HuH-7 (cell line): ENCODE measurements at regions not wholly inside any gene's neighbourhood (a gene's known extent, or its start where the extent isn't known, plus 50 kb on each side); places are given as distances from the start of the nearest gene placed in this dataset.
"Not testable (repeated sequence)": the region's sequence is repeated elsewhere in the genome, so short reads cannot be mapped to it uniquely, and the experiment has no call there.

ENCODE experiments used
- DNase-seq: peaks from one replicate; pipeline ENCODE4 v3.0.0; 2011; ENCODE audit warnings: low spot score

GRCh38 chr7:149682038-149682437 is 91.3 kb downstream of the ZNF467 start:
- no peak for DNase-seq

- DNase-seq: no peak
Observed at GRCh38 chr7:149681274-149681673, 92.1 kb downstream of the ZNF467 start.

- DNase-seq: no peak
Observed at GRCh38 chr7:149680331-149681025, 92.9 kb downstream of the ZNF467 start.

GRCh38 chr7:149674728-149675385 is 98.5 kb downstream of the ZNF467 start:
- DNase-seq: not testable (repeated sequence)

- no peak for DNase-seq
Observed at GRCh38 chr7:149673006-149673405, 100.4 kb downstream of the ZNF467 start.

DNA sequence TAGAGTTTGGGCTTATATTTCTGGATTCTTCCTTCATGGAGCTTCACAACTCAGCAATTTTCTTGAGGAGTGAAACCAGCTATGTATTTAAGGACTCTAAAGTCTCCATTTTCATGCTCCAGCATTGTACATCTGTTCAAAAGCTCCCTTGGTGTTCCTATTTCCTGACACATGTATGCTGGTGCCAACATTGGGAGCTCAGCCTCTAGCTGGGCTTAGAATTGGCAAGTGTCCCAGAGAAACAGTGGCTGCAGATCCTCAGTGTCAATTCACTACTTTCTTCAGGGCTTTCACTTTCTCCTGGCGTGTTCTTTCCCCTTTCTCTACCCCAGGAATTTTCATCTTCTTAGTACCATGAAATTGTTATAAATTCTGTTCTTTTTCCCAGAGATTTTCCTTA is 103.1 kb downstream of the ZNF467 start:
- no peak for DNase-seq

GRCh38 chr7:149669121-149669818 is 104.1 kb downstream of the ZNF467 start:
- no peak for DNase-seq

GRCh38 chr7:149666360-149666945 is 106.9 kb downstream of the ZNF467 start:
- no peak for DNase-seq

GRCh38 chr7:149665618-149666017 is 107.8 kb downstream of the ZNF467 start:
- DNase-seq: not testable (repeated sequence)

DNA sequence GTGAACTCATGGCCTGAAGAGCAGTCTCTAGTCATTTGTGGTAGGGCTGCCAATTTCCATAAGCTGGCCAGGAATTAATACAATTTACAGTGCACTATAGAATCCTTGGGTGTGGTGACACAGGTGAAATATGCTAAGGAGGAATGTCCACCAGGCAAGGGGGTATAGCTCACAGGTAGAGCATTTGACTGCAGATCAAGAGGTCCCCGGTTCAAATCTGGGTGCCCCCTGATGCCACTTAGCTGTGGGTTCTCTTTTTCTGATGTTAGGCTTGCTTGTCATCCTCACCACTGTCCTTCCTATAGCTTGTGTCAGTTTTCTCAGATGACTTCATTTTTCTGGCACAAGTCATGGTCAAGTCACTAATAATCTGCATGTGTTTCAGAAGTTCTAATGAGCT is 108.7 kb downstream of the ZNF467 start:
- DNase-seq: no peak

- DNase-seq: no peak
Observed at GRCh38 chr7:149664176-149664575, 109.2 kb downstream of the ZNF467 start.

- peak; percentile 70 for DNase-seq
Observed at GRCh38 chr7:149662591-149663095, 110.7 kb downstream of the ZNF467 start.

DNA sequence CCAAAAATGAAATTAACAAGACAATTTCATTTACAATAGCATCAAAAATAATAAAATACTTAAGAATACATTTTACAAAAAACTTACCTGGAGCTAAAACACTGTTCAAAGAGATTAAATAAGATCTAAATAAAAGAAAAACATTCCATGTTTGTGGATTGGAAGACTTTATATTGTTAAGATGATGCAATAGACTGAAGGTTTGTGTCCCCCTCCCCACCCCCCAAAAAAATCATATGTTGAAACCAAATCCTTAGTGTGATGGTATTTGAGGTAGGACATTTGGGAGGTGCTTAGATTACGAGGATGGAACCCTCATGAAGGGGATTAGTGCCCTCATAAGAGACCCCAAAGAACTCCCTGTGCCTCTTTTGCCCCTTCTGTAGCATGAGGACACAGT is 117.6 kb downstream of the ZNF467 start:
- DNase-seq: no peak

DNA sequence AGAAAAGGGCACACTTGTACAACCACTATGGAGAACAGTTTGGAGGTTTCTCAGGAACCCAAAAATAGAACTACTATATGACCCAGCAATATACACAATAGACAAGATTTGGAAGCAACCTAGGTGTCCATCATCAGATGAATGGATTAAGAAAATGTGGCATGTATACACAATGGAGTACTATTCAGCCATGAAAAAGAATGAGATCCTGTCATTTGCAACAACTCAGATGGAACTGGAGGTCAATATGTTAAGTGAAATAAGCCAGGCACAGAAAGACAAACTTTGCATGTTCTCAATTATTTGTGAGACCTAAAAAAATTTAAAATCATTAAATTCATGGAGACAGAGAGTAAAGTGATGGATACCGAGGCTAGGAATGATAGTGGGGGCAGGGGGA is 118.8 kb downstream of the ZNF467 start:
- DNase-seq: no peak

GRCh38 chr7:149650190-149650589 is 123.2 kb downstream of the ZNF467 start:
- DNase-seq: not testable (repeated sequence)

- no peak for DNase-seq
Observed at GRCh38 chr7:149644754-149645153, 128.6 kb downstream of the ZNF467 start.

DNA sequence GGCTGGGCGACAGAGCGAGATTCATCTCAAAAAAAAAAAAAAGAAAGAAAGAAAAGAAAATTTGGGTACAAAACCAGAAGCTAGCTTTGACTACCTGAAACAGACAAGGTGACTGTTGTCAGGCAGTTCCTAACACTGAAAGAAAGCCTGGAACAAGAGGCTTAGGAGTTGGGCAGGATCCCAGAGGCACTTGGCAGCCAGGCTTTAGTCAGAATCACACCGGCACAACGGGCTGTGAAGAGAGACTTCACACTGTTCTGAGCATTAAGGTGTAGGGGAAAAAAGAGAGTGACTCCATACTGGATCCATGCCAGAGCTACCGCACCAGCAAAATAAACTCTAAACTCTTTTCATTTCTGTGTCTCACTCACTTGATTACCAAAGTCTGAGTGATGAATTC is 130.8 kb downstream of the ZNF467 start:
- DNase-seq: no peak

DNA sequence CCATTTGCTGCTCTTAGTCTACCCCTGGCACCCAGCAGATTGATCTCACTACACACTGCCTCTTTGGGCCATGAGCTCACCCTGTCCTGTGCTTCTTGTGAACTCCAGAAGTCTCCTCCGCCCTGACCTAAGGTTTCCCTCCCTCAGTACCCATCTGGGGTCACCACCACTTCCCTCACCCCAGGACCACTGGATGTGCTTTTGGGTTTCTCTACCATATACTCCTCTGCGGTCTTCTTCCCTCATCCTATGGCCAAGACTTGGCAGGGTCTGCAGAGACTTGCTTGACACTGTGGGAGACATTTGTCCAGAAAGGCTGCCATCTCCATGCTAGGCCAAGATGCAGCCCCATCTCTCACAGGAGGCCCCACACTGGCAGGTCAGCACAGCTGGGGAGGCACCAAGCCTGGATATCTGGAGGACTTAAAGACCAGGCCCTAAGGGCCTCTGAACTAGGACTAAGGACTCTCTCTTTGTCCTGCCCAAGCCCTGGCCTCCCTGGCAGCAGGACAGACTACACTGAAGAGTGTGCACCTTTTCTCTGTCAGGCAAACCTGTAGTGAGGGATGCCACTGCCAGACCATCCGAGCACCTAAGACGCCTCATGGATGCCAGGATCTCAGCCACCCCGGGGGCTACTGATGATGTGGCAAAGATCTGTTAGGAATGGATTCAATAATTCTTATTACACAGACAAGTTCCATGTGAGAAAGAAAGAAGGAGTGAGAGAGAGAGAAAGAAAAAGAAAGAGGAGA is 134.6 kb downstream of the ZNF467 start:
- DNase-seq: no peak

DNA sequence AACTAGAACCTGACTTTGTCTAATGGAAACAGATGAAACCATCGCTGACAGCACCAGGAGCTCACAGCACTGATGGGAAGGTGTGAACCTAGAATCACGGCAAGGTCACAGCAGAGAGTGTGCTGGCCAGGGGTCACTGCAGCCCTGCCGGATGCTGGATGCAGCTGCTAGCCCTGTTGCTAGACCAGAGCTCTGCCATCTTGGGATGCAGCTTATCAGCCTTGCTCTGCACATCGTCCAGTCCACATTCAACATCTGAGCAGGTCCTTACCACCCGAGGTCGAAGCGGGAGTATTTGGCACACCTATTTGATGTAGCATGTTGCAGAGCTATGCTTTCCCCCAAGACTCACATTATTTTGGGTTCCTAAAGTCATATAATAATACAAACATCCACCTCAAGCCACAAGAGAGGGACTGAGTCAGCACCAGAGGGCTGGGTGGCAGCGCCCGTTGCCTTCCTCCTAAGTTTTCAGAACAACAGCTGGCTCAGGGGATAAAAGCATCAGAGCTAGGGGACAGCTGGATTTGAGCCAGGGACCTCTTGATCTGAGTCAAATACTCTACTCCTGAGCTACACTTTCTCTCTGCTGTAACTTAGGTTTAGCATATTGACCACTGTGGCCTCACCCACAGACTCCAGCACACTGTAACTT is 135.3 kb downstream of the ZNF467 start:
- no peak for DNase-seq

DNA sequence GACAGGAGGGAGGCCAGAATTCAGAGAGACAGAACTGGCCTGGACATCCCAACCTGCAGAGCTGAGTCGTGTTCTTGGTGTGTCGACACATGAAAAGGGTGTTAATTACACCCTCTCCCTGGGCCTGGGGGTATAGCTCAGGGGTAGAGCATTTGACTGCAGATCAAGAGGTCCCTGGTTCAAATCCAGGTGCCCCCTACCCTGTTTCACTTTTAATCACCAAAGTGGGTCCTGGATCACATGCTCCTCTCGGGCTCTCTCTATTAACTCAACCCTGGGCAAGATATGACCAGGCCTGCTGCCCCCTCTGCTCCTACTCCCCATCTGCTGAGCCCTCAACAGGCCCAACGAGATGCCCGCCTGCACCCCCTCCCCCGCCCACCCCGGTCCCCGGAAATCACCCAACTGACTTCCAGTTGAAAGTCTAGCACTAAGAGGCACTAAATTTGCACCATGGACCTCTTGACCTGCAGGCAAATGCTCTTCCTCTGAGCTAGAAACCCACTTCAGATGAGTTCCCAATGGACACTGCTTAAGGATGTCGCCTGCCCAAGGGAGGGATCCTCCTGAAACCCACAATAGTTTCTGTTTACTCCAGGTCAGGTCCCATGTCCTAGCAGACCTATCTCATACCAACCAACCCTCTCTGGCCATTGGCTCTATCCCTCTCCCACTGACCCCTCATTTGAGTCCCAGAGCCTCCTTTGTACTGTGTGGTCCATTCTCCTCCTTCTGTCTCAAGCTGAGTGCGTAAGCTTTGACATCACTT is 137.6 kb downstream of the ZNF467 start:
- no peak for DNase-seq
